ENCODE measurements at regions not wholly inside any gene's neighbourhood (a gene's known extent, or its start where the extent isn't known, plus 50 kb on each side); places are given as distances from the start of the nearest gene placed in this dataset.

GRCh38 chr3:182122779-182123178, 411.1 kb downstream of the SOX2 start:
- DNase-seq (no peak), FAIRE-seq (no peak)
- H3K9ac ChIP-seq (ENCODE audit: low read length in 3 of 3) = no peak overlapping the region
- intact Hi-C loops (cut with DNase I) = no loop called here
- no peak overlapping the region for H3K27ac ChIP-seq (ENCODE audit: low read depth in 2 of 2, low read length in 2 of 2)
- no peak for TF ChIP-seq CTCF (IDR thresholded peaks at IDR 0.05; ENCODE audit: borderline replicate concordance, extremely low read depth, insufficient read depth)
- H3K36me3 ChIP-seq (ENCODE audit: control insufficient read depth in 2 of 3, insufficient read depth in 3 of 3, low read length in 3 of 3) = no peaks in the 10 kb centered on the region
- H3K4me3 ChIP-seq (ENCODE audit: low read length in 3 of 3) = no peak overlapping the region
- H3K4me1 ChIP-seq (ENCODE audit: control insufficient read depth in 2 of 3, insufficient read depth in 2 of 3, low read depth in 1 of 3, low read length in 3 of 3) = no peaks in the 10 kb centered on the region
- no peaks in the 10 kb centered on the region for H3K27me3 ChIP-seq (ENCODE audit: control insufficient read depth, insufficient read depth, low read length)
- no peaks in the 10 kb centered on the region for H3K9me3 ChIP-seq (ENCODE audit: control insufficient read depth in 2 of 3, insufficient read depth in 1 of 3, low read length in 3 of 3)

GRCh38 chr3:182124187-182124586, 412.5 kb downstream of the SOX2 start:
- Histone ChIP-seq H3K9me3 (ENCODE audit: control insufficient read depth in 2 of 3, insufficient read depth in 1 of 3, low read length in 3 of 3) (no peaks in the 10 kb centered on the region), H3K4me3 (ENCODE audit: low read length in 3 of 3) (no peak overlapping the region), H3K27ac (ENCODE audit: low read depth in 2 of 2, low read length in 2 of 2) (no peak overlapping the region), H3K27me3 (ENCODE audit: control insufficient read depth, insufficient read depth, low read length) (no peaks in the 10 kb centered on the region), H3K4me1 (ENCODE audit: control insufficient read depth in 2 of 3, insufficient read depth in 2 of 3, low read depth in 1 of 3, low read length in 3 of 3) (no peaks in the 10 kb centered on the region), H3K9ac (ENCODE audit: low read length in 3 of 3) (no peak overlapping the region), H3K36me3 (ENCODE audit: control insufficient read depth in 2 of 3, insufficient read depth in 3 of 3, low read length in 3 of 3) (no peaks in the 10 kb centered on the region)
- DNase-seq (no peak), FAIRE-seq (no peak)
- TF ChIP-seq CTCF (IDR thresholded peaks at IDR 0.05; ENCODE audit: borderline replicate concordance, extremely low read depth, insufficient read depth) = no peak
- intact Hi-C loops (cut with DNase I) = no loop called here

GRCh38 chr3:182124716-182125115, 413.0 kb downstream of the SOX2 start:
- H3K36me3 ChIP-seq (ENCODE audit: control insufficient read depth in 2 of 3, insufficient read depth in 3 of 3, low read length in 3 of 3) = no peaks in the 10 kb centered on the region
- FAIRE-seq (no peak), DNase-seq (no peak)
- intact Hi-C loops (cut with DNase I) = no loop called here
- no peaks in the 10 kb centered on the region for H3K4me1 ChIP-seq (ENCODE audit: control insufficient read depth in 2 of 3, insufficient read depth in 2 of 3, low read depth in 1 of 3, low read length in 3 of 3)
- no peak overlapping the region for H3K9ac ChIP-seq (ENCODE audit: low read length in 3 of 3)
- no peak overlapping the region for H3K27ac ChIP-seq (ENCODE audit: low read depth in 2 of 2, low read length in 2 of 2)
- no peak overlapping the region for H3K4me3 ChIP-seq (ENCODE audit: low read length in 3 of 3)
- TF ChIP-seq CTCF (IDR thresholded peaks at IDR 0.05; ENCODE audit: borderline replicate concordance, extremely low read depth, insufficient read depth) = no peak
- no peaks in the 10 kb centered on the region for H3K9me3 ChIP-seq (ENCODE audit: control insufficient read depth in 2 of 3, insufficient read depth in 1 of 3, low read length in 3 of 3)
- H3K27me3 ChIP-seq (ENCODE audit: control insufficient read depth, insufficient read depth, low read length) = no peaks in the 10 kb centered on the region

- H3K27me3 ChIP-seq (ENCODE audit: control insufficient read depth, insufficient read depth, low read length) = no peaks in the 10 kb centered on the region
- H3K9me3 ChIP-seq (ENCODE audit: control insufficient read depth in 2 of 3, insufficient read depth in 1 of 3, low read length in 3 of 3) = no peaks in the 10 kb centered on the region
- DNase-seq (peak in 3 of 5 donors; percentile 24 to 57 (median 44)), FAIRE-seq (no peak)
- intact Hi-C loops (cut with DNase I) = no loop called here
- TF ChIP-seq CTCF (IDR thresholded peaks at IDR 0.05; ENCODE audit: borderline replicate concordance, extremely low read depth, insufficient read depth) = no peak
- H3K4me1 ChIP-seq (ENCODE audit: control insufficient read depth in 2 of 3, insufficient read depth in 2 of 3, low read depth in 1 of 3, low read length in 3 of 3) = no peaks in the 10 kb centered on the region
- H3K27ac ChIP-seq (ENCODE audit: low read depth in 2 of 2, low read length in 2 of 2) = no peak overlapping the region
- no peaks in the 10 kb centered on the region for H3K36me3 ChIP-seq (ENCODE audit: control insufficient read depth in 2 of 3, insufficient read depth in 3 of 3, low read length in 3 of 3)
- no peak overlapping the region for H3K4me3 ChIP-seq (ENCODE audit: low read length in 3 of 3)
- H3K9ac ChIP-seq (ENCODE audit: low read length in 3 of 3) = no peak overlapping the region
Observed at GRCh38 chr3:182129740-182130139, 418.0 kb downstream of the SOX2 start.

Data from kidney (tissue), 13 donors.